ENCODE measurements at regions not wholly inside any gene's neighbourhood (a gene's known extent, or its start where the extent isn't known, plus 50 kb on each side); places are given as distances from the start of the nearest gene placed in this dataset.

GRCh38 chr14:39784461-39784860 is 352.2 kb upstream of the FBXO33 start:
- 66% methylated on average over 1 of the region's 1 CpG for WGBS
- no peak overlapping the region for H3K27ac ChIP-seq (ENCODE audit: low read depth)
- DNase-seq (ENCODE audit: extremely low spot score): no peak
- no peaks in the 10 kb centered on the region for H3K36me3 ChIP-seq (ENCODE audit: insufficient read depth)
- no peaks in the 10 kb centered on the region for H3K4me1 ChIP-seq (ENCODE audit: insufficient read depth)
- H3K4me3 ChIP-seq (ENCODE audit: low read depth, low read length): no peak overlapping the region

GRCh38 chr14:39781466-39781865 is 349.2 kb upstream of the FBXO33 start:
- Histone ChIP-seq H3K27ac (ENCODE audit: low read depth) (no peak overlapping the region), H3K36me3 (ENCODE audit: insufficient read depth) (no peaks in the 10 kb centered on the region), H3K4me3 (ENCODE audit: low read depth, low read length) (no peak overlapping the region), H3K4me1 (ENCODE audit: insufficient read depth) (no peaks in the 10 kb centered on the region)
- WGBS: 80% methylated on average over 5 of the region's 5 CpGs
- no peak for DNase-seq (ENCODE audit: extremely low spot score)

GRCh38 chr14:39773387-39774126 is 341.3 kb upstream of the FBXO33 start:
- Histone ChIP-seq H3K4me1 (ENCODE audit: insufficient read depth) (no peaks in the 10 kb centered on the region), H3K36me3 (ENCODE audit: insufficient read depth) (no peaks in the 10 kb centered on the region), H3K4me3 (ENCODE audit: low read depth, low read length) (no peak overlapping the region), H3K27ac (ENCODE audit: low read depth) (no peak overlapping the region)
- 70% methylated on average over 2 of the region's 2 CpGs for WGBS
- no peak for DNase-seq (ENCODE audit: extremely low spot score)

- DNase-seq (ENCODE audit: extremely low spot score): no peak
- 57% methylated on average over 1 of the region's 1 CpG for WGBS
- Histone ChIP-seq H3K27ac (ENCODE audit: low read depth) (no peak overlapping the region), H3K4me1 (ENCODE audit: insufficient read depth) (no peaks in the 10 kb centered on the region), H3K4me3 (ENCODE audit: low read depth, low read length) (no peak overlapping the region), H3K36me3 (ENCODE audit: insufficient read depth) (no peaks in the 10 kb centered on the region)
Measured at GRCh38 chr14:39772627-39773026, 340.4 kb upstream of the FBXO33 start.

- no peaks in the 10 kb centered on the region for H3K4me1 ChIP-seq (ENCODE audit: insufficient read depth)
- no peak overlapping the region for H3K4me3 ChIP-seq (ENCODE audit: low read depth, low read length)
- WGBS: 71% methylated on average over 1 of the region's 1 CpG
- no peak overlapping the region for H3K27ac ChIP-seq (ENCODE audit: low read depth)
- no peak for DNase-seq (ENCODE audit: extremely low spot score)
- no peaks in the 10 kb centered on the region for H3K36me3 ChIP-seq (ENCODE audit: insufficient read depth)
Measured at GRCh38 chr14:39768589-39768988, 336.4 kb upstream of the FBXO33 start.

- DNase-seq (ENCODE audit: extremely low spot score): no peak
- WGBS: 66% methylated on average over 7 of the region's 7 CpGs
- H3K36me3 ChIP-seq (ENCODE audit: insufficient read depth): no peaks in the 10 kb centered on the region
- no peak overlapping the region for H3K27ac ChIP-seq (ENCODE audit: low read depth)
- H3K4me1 ChIP-seq (ENCODE audit: insufficient read depth): no peaks in the 10 kb centered on the region
- H3K4me3 ChIP-seq (ENCODE audit: low read depth, low read length): no peak overlapping the region
Measured at GRCh38 chr14:39766397-39767000, 334.3 kb upstream of the FBXO33 start.

GRCh38 chr14:39765676-39766075 is 333.4 kb upstream of the FBXO33 start:
- DNase-seq (ENCODE audit: extremely low spot score): no peak
- WGBS: 63% methylated on average over 2 of the region's 2 CpGs
- H3K4me3 ChIP-seq (ENCODE audit: low read depth, low read length): no peak overlapping the region
- no peaks in the 10 kb centered on the region for H3K36me3 ChIP-seq (ENCODE audit: insufficient read depth)
- no peaks in the 10 kb centered on the region for H3K4me1 ChIP-seq (ENCODE audit: insufficient read depth)
- no peak overlapping the region for H3K27ac ChIP-seq (ENCODE audit: low read depth)

GRCh38 chr14:39763402-39763890 is 331.2 kb upstream of the FBXO33 start:
- no peak for DNase-seq (ENCODE audit: extremely low spot score)
- WGBS: 94% methylated on average over 1 of the region's 1 CpG
- no peak overlapping the region for H3K27ac ChIP-seq (ENCODE audit: low read depth)
- H3K4me1 ChIP-seq (ENCODE audit: insufficient read depth): no peaks in the 10 kb centered on the region
- H3K36me3 ChIP-seq (ENCODE audit: insufficient read depth): no peaks in the 10 kb centered on the region
- no peak overlapping the region for H3K4me3 ChIP-seq (ENCODE audit: low read depth, low read length)

- H3K4me1 ChIP-seq (ENCODE audit: insufficient read depth): no peaks in the 10 kb centered on the region
- H3K36me3 ChIP-seq (ENCODE audit: insufficient read depth): no peaks in the 10 kb centered on the region
- DNase-seq (ENCODE audit: extremely low spot score): no peak
- no peak overlapping the region for H3K4me3 ChIP-seq (ENCODE audit: low read depth, low read length)
- H3K27ac ChIP-seq (ENCODE audit: low read depth): no peak overlapping the region
- WGBS: 48% methylated on average over 16 of the region's 16 CpGs
Measured at GRCh38 chr14:39762576-39763401, 330.6 kb upstream of the FBXO33 start.

- no peak for DNase-seq (ENCODE audit: extremely low spot score)
- Histone ChIP-seq H3K4me3 (ENCODE audit: low read depth, low read length) (no peak overlapping the region), H3K4me1 (ENCODE audit: insufficient read depth) (no peaks in the 10 kb centered on the region), H3K36me3 (ENCODE audit: insufficient read depth) (no peaks in the 10 kb centered on the region), H3K27ac (ENCODE audit: low read depth) (no peak overlapping the region)
Measured at GRCh38 chr14:39755269-39755878, 323.1 kb upstream of the FBXO33 start.

- H3K36me3 ChIP-seq (ENCODE audit: insufficient read depth): no peaks in the 10 kb centered on the region
- H3K4me1 ChIP-seq (ENCODE audit: insufficient read depth): no peaks in the 10 kb centered on the region
- DNase-seq (ENCODE audit: extremely low spot score): no peak
- H3K4me3 ChIP-seq (ENCODE audit: low read depth, low read length): no peak overlapping the region
- no peak overlapping the region for H3K27ac ChIP-seq (ENCODE audit: low read depth)
Measured at GRCh38 chr14:39740454-39740853, 308.2 kb upstream of the FBXO33 start.

GRCh38 chr14:39739796-39740195 is 307.6 kb upstream of the FBXO33 start:
- no peaks in the 10 kb centered on the region for H3K36me3 ChIP-seq (ENCODE audit: insufficient read depth)
- no peak overlapping the region for H3K27ac ChIP-seq (ENCODE audit: low read depth)
- WGBS: 90% methylated on average over 2 of the region's 2 CpGs
- DNase-seq (ENCODE audit: extremely low spot score): no peak
- no peaks in the 10 kb centered on the region for H3K4me1 ChIP-seq (ENCODE audit: insufficient read depth)
- H3K4me3 ChIP-seq (ENCODE audit: low read depth, low read length): no peak overlapping the region

GRCh38 chr14:39734306-39734705 is 302.1 kb upstream of the FBXO33 start:
- Histone ChIP-seq H3K36me3 (ENCODE audit: insufficient read depth) (no peaks in the 10 kb centered on the region), H3K27ac (ENCODE audit: low read depth) (no peak overlapping the region), H3K4me1 (ENCODE audit: insufficient read depth) (no peaks in the 10 kb centered on the region), H3K4me3 (ENCODE audit: low read depth, low read length) (no peak overlapping the region)
- DNase-seq (ENCODE audit: extremely low spot score): no peak
